GM12873 (cell line): ENCODE measurements at regions not wholly inside any gene's neighbourhood (a gene's known extent, or its start where the extent isn't known, plus 50 kb on each side); places are given as distances from the start of the nearest gene placed in this dataset.

ENCODE experiments used
- TF ChIP-seq, protein P1 (sequence below): IDR thresholded peaks from 2 replicates; pipeline ENCODE4 v1.5.1; 2012; ENCODE audit warnings: low read depth, mild to moderate bottlenecking, moderate library complexity, low read length, control low read depth; ENCODE audit not compliant: insufficient read depth; ENCODE audit errors: missing control alignments

DNA sequence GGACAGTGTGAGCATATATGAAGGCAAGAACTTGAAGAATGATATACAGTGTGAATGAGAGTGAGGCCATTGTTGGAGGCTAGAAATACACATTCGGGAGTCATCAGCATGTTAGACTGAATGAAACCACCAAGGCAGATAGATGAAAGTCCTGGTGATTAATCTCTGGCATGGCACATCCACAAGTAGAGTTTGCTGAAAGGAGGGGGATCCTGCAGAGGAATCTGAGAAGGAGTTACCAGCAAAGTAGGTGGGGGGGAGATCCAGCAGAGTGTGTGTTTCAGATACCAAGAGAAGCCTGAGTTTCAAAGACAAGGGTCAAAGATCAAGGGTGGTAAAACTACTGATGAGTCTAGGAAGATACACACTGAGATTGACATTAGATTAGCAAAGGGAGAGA is 426.7 kb upstream of the DCN start:
- TF ChIP-seq, protein P1, sequence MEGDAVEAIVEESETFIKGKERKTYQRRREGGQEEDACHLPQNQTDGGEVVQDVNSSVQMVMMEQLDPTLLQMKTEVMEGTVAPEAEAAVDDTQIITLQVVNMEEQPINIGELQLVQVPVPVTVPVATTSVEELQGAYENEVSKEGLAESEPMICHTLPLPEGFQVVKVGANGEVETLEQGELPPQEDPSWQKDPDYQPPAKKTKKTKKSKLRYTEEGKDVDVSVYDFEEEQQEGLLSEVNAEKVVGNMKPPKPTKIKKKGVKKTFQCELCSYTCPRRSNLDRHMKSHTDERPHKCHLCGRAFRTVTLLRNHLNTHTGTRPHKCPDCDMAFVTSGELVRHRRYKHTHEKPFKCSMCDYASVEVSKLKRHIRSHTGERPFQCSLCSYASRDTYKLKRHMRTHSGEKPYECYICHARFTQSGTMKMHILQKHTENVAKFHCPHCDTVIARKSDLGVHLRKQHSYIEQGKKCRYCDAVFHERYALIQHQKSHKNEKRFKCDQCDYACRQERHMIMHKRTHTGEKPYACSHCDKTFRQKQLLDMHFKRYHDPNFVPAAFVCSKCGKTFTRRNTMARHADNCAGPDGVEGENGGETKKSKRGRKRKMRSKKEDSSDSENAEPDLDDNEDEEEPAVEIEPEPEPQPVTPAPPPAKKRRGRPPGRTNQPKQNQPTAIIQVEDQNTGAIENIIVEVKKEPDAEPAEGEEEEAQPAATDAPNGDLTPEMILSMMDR = no peak

- TF ChIP-seq, protein P1 = no peak
These were observed 425.9 kb upstream of the DCN start for GRCh38 chr12:91608542-91608941.

- TF ChIP-seq, protein P1 = no peak
These were observed 424.2 kb upstream of the DCN start for GRCh38 chr12:91606662-91607377.

DNA sequence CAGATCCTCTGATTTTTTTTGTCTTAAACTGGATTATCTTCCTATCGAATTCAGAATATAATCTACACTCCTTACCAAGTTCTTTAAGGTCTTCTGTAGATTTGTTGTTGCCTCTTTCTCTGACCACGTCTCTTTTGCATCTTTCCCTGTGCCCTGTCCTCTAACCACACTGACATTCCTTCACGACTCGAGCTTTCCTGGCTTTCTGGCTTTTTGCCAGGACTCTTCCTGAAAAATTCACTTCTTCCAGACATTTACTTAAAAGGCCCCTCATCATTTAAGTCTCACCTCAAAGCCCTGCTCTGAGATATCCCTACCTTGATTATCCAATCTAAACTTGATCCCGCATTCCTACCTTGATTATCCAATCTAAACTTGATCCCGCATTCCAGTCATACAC is 422.3 kb upstream of the DCN start:
- TF ChIP-seq, protein P1 = no peak

DNA sequence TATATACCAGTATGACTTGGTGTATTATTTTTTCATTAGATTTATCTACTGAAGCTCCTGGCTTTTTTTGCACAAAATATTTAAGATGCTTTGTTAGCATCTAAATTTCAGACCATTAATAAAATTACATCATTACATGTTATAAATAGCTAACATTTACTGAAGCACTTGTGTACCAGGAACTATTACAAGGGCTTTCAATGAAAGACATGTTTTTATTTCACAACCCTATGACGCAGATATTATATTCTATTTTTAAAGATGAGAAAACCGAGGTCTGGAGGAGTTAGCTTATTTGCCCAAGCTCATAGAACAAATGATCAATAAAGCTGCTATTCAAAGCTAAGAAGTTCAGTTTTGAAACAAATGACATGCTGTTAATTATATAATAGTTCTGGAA is 420.4 kb upstream of the DCN start:
- TF ChIP-seq, protein P1 = no peak

GRCh38 chr12:91601054-91601453 is 418.4 kb upstream of the DCN start:
- TF ChIP-seq, protein P1 = no peak

DNA sequence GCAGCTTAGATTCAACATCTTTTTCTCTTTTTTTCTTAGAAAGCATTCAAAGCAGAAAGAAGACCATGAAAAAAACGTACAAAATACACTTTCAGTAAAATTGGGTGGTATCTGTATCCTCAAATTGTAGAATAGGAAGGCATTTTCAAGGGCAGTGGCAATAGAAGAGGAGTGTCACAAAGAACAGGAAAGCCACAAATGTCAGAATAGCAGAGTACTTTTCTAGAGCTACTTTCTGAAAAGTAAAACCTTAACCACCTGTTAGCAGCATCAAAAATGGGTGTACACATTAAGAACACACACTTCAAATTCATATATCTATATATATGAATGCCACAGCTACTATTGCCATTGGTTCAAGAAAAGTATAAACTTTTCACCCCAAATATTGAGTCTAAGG is 412.1 kb upstream of the DCN start:
- TF ChIP-seq, protein P1 = no peak

DNA sequence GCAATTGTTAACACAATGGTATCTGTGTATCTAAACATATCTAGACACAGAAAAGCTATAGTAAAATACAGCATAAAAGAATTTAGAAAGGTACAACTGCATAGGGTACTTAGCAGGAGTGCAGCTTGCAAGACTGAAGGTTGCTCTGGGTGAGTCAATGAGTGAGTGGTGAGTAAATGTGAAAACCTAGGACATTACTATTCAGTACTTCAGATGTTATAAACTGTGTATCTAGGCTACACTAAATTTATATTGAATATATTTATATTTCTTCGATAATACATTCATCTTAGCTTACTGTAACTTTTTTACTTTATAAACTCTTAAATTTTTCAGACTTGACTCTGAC is 409.0 kb upstream of the DCN start:
- TF ChIP-seq, protein P1 = no peak
